GM23248 (cell line): ENCODE measurements at regions not wholly inside any gene's neighbourhood (a gene's known extent, or its start where the extent isn't known, plus 50 kb on each side); places are given as distances from the start of the nearest gene placed in this dataset.

ENCODE experiments used
- EZH2 ChIP-seq: fragments of 200-600 bp; sonication (generic); IDR thresholded peaks from 2 replicates; pipeline ENCODE4 v1.6.1; 2018; ENCODE audit warnings: antibody characterized with exemption, mild to moderate bottlenecking; ENCODE audit not compliant: insufficient read depth, poor library complexity, severe bottlenecking
- EZH2phosphoT487 ChIP-seq: fragments of 200-600 bp; sonication (generic); IDR thresholded peaks from 2 replicates; pipeline ENCODE4 v1.6.1; 2018; ENCODE audit warnings: antibody characterized with exemption, moderate library complexity, mild to moderate bottlenecking, low read depth; ENCODE audit not compliant: insufficient read depth

DNA sequence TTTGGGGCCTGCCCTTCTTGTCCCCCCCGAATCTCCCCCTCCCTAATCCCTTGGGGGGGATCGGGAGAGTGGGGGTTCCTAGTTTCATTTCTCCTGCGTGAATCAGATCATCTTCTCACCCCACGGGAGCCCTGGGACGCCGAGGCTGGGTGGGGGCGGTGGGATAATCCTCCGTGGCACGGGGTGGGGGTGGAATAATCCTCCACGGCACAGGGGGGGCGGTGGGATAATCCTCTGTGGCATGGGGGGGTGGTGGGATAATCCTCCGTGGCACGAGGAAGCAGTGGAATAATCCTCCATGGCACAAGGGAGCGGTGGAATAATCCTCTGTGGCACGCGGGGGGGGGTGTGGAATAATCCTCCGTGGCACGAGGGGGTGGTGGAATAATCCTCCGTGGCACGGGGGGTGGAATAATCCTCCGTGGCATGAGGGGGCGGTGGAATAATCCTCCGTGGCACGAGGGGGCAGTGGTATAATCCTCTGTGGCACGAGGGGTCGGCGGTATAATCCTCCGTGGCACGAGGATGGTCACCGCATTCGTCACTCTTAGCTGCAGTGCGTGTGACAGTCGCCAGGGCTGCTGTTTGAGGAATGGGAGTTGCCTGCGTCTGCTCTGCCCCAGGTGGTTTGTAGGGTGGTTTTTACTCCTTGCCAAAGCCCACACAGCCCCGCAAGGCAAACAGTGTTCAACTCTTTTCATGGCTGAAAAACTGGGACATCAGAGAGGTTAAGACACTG, 156.9 kb downstream of the LAT start:
- TF ChIP-seq EZH2 (no peak), EZH2phosphoT487 (no peak)
